Neural progenitor cell (in vitro differentiated cells): ENCODE measurements at regions not wholly inside any gene's neighbourhood (a gene's known extent, or its start where the extent isn't known, plus 50 kb on each side); places are given as distances from the start of the nearest gene placed in this dataset.

ENCODE experiments used
- CTCF ChIP-seq: fragments of 200-600 bp; sonication (generic); IDR thresholded peaks from 2 replicates; pipeline ENCODE4 v1.5.1; 2017; ENCODE audit warnings: antibody characterized with exemption, mild to moderate bottlenecking
- EZH2 ChIP-seq: fragments of 200-600 bp; sonication (generic); IDR thresholded peaks from 2 replicates; pipeline ENCODE4 v1.6.1; 2017; ENCODE audit warnings: antibody characterized with exemption, mild to moderate bottlenecking, moderate library complexity

DNA sequence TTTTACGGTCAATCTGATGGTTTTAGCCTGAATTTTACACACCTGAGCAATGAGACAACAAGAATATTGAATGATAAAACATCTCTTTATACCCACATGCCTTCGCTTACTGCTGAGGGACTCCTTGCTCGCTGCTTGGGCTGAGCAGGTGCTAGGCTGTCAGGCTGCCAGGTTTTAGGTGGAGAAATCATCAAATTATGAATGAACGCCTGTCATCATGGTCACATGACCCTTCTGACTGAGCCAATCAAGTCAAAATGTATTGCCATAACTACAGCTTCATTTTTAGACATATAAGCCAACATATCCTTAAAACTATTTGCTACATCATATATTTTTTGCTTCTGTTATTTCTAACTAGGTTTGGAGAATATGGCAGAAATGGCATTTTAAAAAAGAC, 274.0 kb downstream of the LNPK start:
- TF ChIP-seq CTCF = no peak
- no peak for TF ChIP-seq EZH2
